ENCODE measurements at regions not wholly inside any gene's neighbourhood (a gene's known extent, or its start where the extent isn't known, plus 50 kb on each side); places are given as distances from the start of the nearest gene placed in this dataset.

DNA sequence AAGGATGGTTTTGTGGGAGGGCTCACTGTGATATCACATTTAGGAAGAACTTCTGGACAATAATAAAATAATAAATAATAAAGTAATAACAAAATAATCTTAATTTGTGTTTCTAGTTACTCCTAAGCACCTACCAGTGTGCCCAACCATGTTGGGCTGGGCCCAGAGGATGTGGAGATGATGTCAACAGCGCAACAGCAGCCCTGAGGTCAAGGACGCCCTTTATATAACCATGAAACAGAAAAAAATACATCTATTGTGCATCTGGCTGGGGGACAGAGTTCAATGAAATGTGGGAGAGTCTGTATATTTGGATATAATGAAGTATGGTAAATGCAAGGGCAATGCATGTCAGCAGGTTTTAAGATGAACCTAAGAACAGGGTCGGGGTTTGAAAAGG, 552.8 kb downstream of the VRK1 start:
- no peak for TF ChIP-seq JUN (CRISPR knock-in tag; IDR thresholded peaks at IDR 0.05)
- TF ChIP-seq ZNF224 (CRISPR knock-in tag; IDR thresholded peaks at IDR 0.05), result no peak
- no peak for TF ChIP-seq HDAC1 (CRISPR knock-in tag; IDR thresholded peaks at IDR 0.05)
- TF ChIP-seq ZNF746 (CRISPR knock-in tag; IDR thresholded peaks at IDR 0.05), result no peak
- no peak for TF ChIP-seq HDAC2 (CRISPR knock-in tag; IDR thresholded peaks at IDR 0.05)
- TF ChIP-seq ETV6 (CRISPR knock-in tag; conservative IDR thresholded peaks at IDR 0.05), result no peak
- TF ChIP-seq PHF20 (CRISPR knock-in tag; IDR thresholded peaks at IDR 0.05), result no peak
- no peak for TF ChIP-seq ZMYM3 (CRISPR knock-in tag; IDR thresholded peaks at IDR 0.05)
- TF ChIP-seq RFX3 (CRISPR knock-in tag; IDR thresholded peaks at IDR 0.05), result no peak
- no peak for TF ChIP-seq EZH2 (conservative IDR thresholded peaks at IDR 0.05; ENCODE audit: low read depth, low read length)
- no peak for TF ChIP-seq SRF (IDR thresholded peaks at IDR 0.05; ENCODE audit: low read depth, low read length)
- TF ChIP-seq FOXA3 (CRISPR knock-in tag; IDR thresholded peaks at IDR 0.05), result no peak

Measured in HepG2 (cell line).